ENCODE measurements at regions not wholly inside any gene's neighbourhood (a gene's known extent, or its start where the extent isn't known, plus 50 kb on each side); places are given as distances from the start of the nearest gene placed in this dataset.

DNA sequence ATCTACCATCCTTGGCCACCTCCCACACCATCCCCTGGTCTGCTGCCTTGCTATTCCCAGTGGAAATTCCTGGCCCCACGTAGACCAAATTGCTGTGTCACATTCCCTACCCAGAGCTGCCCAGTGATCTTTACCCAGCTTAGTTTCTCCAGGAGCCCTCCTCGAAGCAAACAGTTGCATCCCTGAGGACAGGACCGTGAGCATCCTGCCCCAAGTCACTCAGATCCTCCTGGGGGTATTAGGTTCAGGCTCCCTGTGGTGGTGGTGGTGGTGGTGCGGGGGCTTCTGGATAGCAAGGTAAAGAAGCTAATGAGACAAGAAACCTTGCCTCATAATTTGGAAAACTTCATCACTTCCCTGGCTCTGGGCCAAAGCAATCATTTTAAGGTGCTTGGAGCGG, 58.4 kb upstream of the RBM15 start:
- TF ChIP-seq, protein P1, sequence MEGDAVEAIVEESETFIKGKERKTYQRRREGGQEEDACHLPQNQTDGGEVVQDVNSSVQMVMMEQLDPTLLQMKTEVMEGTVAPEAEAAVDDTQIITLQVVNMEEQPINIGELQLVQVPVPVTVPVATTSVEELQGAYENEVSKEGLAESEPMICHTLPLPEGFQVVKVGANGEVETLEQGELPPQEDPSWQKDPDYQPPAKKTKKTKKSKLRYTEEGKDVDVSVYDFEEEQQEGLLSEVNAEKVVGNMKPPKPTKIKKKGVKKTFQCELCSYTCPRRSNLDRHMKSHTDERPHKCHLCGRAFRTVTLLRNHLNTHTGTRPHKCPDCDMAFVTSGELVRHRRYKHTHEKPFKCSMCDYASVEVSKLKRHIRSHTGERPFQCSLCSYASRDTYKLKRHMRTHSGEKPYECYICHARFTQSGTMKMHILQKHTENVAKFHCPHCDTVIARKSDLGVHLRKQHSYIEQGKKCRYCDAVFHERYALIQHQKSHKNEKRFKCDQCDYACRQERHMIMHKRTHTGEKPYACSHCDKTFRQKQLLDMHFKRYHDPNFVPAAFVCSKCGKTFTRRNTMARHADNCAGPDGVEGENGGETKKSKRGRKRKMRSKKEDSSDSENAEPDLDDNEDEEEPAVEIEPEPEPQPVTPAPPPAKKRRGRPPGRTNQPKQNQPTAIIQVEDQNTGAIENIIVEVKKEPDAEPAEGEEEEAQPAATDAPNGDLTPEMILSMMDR (IDR thresholded peaks at IDR 0.05; ENCODE audit: control extremely low read depth in 1 of 3, insufficient read depth in 1 of 3, low read depth in 1 of 3, low read length in 3 of 3), result no peak
- no peak for TF ChIP-seq NANOG (IDR thresholded peaks at IDR 0.05; ENCODE audit: insufficient read depth, low read depth, low read length, poor library complexity, severe bottlenecking)
- TF ChIP-seq POLR2A (IDR thresholded peaks at IDR 0.05; ENCODE audit: control extremely low read depth in 1 of 2, low read depth in 2 of 2, low read length in 2 of 2), result no peak
- TF ChIP-seq RFX5 (IDR thresholded peaks at IDR 0.05; ENCODE audit: borderline replicate concordance, low read depth, low read length), result no peak

Measured in H1 (cell line).